DND-41 (cell line): ENCODE measurements at regions not wholly inside any gene's neighbourhood (a gene's known extent, or its start where the extent isn't known, plus 50 kb on each side); places are given as distances from the start of the nearest gene placed in this dataset.

Experiments
- ATAC-seq: fragments of 200-7000 bp; cut with Tn5 transposase; 3 replicates; pipeline ENCODE4 v1.9.1; 2021; ENCODE audit warnings: low read depth; ENCODE audit not compliant: insufficient read depth
- DNase-seq: peaks from one replicate; pipeline ENCODE4 v3.0.0-alpha.2; 2020
- H2AFZ ChIP-seq: 2 replicates; pipeline ENCODE4 v1.6.0; 2012; ENCODE audit warnings: low read depth, low read length
- H3K27ac ChIP-seq: 2 replicates; pipeline ENCODE4 v1.5.1; 2012; ENCODE audit warnings: low read length, inconsistent platforms
- H3K27me3 ChIP-seq: fragments of 200-600 bp; sonication (generic); 2 replicates; pipeline ENCODE4 v1.6.0; 2012; ENCODE audit warnings: low read length, mild to moderate bottlenecking, inconsistent platforms; ENCODE audit not compliant: insufficient read depth, poor library complexity
- H3K36me3 ChIP-seq: 2 replicates; pipeline ENCODE4 v1.5.1; 2012; ENCODE audit warnings: low read length, inconsistent platforms; ENCODE audit not compliant: insufficient read depth
- H3K4me1 ChIP-seq: 2 replicates; pipeline ENCODE4 v1.5.1; 2012; ENCODE audit warnings: mild to moderate bottlenecking, low read length; ENCODE audit not compliant: insufficient read depth
- H3K4me2 ChIP-seq: 2 replicates; pipeline ENCODE4 v1.6.0; 2012; ENCODE audit warnings: mild to moderate bottlenecking, moderate library complexity, low read length, inconsistent platforms; ENCODE audit not compliant: insufficient read depth
- H3K4me3 ChIP-seq, 2 experiments: fragments of 200-600 bp in 1 of 2; shearing (Covaris generic) in 1 of 2; 2 replicates each; pipeline ENCODE4 v1.5.1; 2012 to 2016; ENCODE audit warnings: inconsistent platforms in 2 of 2, low read length in 2 of 2, mild to moderate bottlenecking in 2 of 2, low read depth in 1 of 2, moderate library complexity in 1 of 2
- H3K79me2 ChIP-seq: 2 replicates; pipeline ENCODE4 v1.6.0; 2012; ENCODE audit warnings: low read length, inconsistent platforms; ENCODE audit not compliant: insufficient read depth
- H3K9ac ChIP-seq: 2 replicates; pipeline ENCODE4 v1.6.0; 2012; ENCODE audit warnings: low read depth, mild to moderate bottlenecking, inconsistent platforms, low read length, moderate library complexity
- H3K9me3 ChIP-seq: 2 replicates; pipeline ENCODE4 v1.5.1; 2012; ENCODE audit warnings: low read length, moderate library complexity, mild to moderate bottlenecking, inconsistent platforms; ENCODE audit not compliant: insufficient read depth, severe bottlenecking
- H4K20me1 ChIP-seq: 2 replicates; pipeline ENCODE4 v1.6.0; 2012; ENCODE audit warnings: low read length; ENCODE audit not compliant: insufficient read depth
- EZH2 ChIP-seq: IDR thresholded peaks from 3 replicates; pipeline ENCODE4 v1.6.1; 2012; ENCODE audit warnings: borderline replicate concordance, low read depth, mild to moderate bottlenecking, moderate library complexity, low read length, inconsistent platforms; ENCODE audit not compliant: severe bottlenecking
- TF ChIP-seq, protein P1 (sequence below): IDR thresholded peaks from 2 replicates; pipeline ENCODE4 v1.5.1; 2012; ENCODE audit warnings: borderline replicate concordance, low read length, moderate library complexity, mild to moderate bottlenecking; ENCODE audit not compliant: poor library complexity, severe bottlenecking; ENCODE audit errors: extremely low read depth

DNA sequence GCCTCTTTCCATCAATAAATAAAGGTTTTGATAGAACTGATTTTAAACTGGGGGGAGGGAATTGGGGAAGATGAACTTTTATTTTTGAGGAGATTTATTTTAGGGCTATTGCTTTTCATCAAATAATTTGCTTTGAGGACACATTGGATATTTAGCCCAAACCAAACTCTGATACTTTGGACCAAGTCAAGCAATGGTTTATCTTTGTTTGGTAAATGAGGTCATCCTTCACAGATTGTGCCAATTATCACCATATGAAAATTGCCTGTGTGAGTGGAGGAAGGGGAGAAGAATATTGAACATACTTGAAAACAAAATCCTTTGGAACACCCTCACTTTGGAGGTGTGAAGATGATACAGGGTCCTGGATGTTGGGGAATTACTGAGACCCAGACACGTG, 176.9 kb upstream of the CD180 start:
- no peak overlapping the region for H3K27ac ChIP-seq
- no peaks in the 10 kb centered on the region for H3K27me3 ChIP-seq
- no peak overlapping the region for H3K9ac ChIP-seq
- H3K36me3 ChIP-seq: no peaks in the 10 kb centered on the region
- no peaks in the 10 kb centered on the region for H3K4me1 ChIP-seq
- no peak overlapping the region for H3K4me3 ChIP-seq
- peaks cover 3% of the 10 kb centered on the region for H3K9me3 ChIP-seq
- TF ChIP-seq, protein P1, sequence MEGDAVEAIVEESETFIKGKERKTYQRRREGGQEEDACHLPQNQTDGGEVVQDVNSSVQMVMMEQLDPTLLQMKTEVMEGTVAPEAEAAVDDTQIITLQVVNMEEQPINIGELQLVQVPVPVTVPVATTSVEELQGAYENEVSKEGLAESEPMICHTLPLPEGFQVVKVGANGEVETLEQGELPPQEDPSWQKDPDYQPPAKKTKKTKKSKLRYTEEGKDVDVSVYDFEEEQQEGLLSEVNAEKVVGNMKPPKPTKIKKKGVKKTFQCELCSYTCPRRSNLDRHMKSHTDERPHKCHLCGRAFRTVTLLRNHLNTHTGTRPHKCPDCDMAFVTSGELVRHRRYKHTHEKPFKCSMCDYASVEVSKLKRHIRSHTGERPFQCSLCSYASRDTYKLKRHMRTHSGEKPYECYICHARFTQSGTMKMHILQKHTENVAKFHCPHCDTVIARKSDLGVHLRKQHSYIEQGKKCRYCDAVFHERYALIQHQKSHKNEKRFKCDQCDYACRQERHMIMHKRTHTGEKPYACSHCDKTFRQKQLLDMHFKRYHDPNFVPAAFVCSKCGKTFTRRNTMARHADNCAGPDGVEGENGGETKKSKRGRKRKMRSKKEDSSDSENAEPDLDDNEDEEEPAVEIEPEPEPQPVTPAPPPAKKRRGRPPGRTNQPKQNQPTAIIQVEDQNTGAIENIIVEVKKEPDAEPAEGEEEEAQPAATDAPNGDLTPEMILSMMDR: no peak
- TF ChIP-seq EZH2: no peak
- H3K4me2 ChIP-seq: no peak overlapping the region
- no peak for DNase-seq
- H3K79me2 ChIP-seq: no peaks in the 10 kb centered on the region
- no peaks in the 10 kb centered on the region for H4K20me1 ChIP-seq
- H2AFZ ChIP-seq: no peak overlapping the region
- no peak for ATAC-seq

DNA sequence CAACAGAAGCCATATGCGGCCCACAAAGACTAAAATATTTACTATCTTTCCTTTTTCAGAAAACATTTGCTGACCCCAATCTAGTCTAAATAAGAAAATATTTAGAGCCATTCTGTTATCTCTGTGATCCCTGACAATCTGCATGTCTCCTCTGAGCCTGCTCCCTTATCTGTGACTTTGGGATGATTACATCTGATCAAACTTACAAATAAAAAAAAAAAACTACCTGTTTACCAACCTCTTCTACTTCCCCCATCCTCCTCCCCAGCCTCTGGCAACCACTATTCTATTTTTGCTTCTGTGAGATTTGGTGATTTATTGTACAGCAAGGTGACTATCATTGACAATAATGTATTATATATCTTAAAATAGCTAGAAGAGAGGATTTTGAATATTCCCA, 176.3 kb upstream of the CD180 start:
- TF ChIP-seq, protein P1: no peak
- TF ChIP-seq EZH2: no peak
- no peaks in the 10 kb centered on the region for H3K27me3 ChIP-seq
- no peak overlapping the region for H2AFZ ChIP-seq
- H3K36me3 ChIP-seq: no peaks in the 10 kb centered on the region
- no peaks in the 10 kb centered on the region for H4K20me1 ChIP-seq
- no peak overlapping the region for H3K9ac ChIP-seq
- no peak overlapping the region for H3K4me3 ChIP-seq
- no peak for ATAC-seq
- H3K4me2 ChIP-seq: no peak overlapping the region
- H3K27ac ChIP-seq: no peak overlapping the region
- no peaks in the 10 kb centered on the region for H3K79me2 ChIP-seq
- peaks cover 3% of the 10 kb centered on the region for H3K9me3 ChIP-seq
- H3K4me1 ChIP-seq: no peaks in the 10 kb centered on the region
- no peak for DNase-seq

DNA sequence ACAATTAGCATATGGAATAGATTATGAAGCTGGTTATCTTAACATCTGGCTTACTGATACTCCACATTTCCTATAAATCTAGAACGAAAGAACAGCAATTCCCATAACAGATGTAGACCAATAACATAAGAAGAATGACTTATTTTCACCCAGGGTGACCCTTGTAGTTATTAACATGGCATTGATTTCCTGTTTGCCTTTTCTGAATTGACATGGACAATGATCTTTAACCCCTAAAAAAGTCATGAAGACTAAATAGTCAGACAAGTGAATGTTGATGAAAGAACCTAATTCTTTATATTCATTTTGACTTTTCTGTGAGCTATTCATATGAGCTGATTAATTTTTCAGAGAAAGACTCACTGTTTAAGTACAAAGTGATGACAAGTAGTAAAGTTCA, 175.3 kb upstream of the CD180 start:
- Histone ChIP-seq H2AFZ (no peak overlapping the region), H3K27me3 (no peaks in the 10 kb centered on the region), H3K79me2 (no peaks in the 10 kb centered on the region), H3K4me3 (no peak overlapping the region), H3K9ac (no peak overlapping the region), H3K36me3 (no peaks in the 10 kb centered on the region), H3K4me2 (no peak overlapping the region), H3K27ac (no peak overlapping the region), H3K9me3 (peaks cover 3% of the 10 kb centered on the region), H3K4me1 (no peaks in the 10 kb centered on the region), H4K20me1 (no peaks in the 10 kb centered on the region)
- DNase-seq (no peak), ATAC-seq (no peak)
- TF ChIP-seq, protein P1: no peak
- TF ChIP-seq EZH2: no peak

DNA sequence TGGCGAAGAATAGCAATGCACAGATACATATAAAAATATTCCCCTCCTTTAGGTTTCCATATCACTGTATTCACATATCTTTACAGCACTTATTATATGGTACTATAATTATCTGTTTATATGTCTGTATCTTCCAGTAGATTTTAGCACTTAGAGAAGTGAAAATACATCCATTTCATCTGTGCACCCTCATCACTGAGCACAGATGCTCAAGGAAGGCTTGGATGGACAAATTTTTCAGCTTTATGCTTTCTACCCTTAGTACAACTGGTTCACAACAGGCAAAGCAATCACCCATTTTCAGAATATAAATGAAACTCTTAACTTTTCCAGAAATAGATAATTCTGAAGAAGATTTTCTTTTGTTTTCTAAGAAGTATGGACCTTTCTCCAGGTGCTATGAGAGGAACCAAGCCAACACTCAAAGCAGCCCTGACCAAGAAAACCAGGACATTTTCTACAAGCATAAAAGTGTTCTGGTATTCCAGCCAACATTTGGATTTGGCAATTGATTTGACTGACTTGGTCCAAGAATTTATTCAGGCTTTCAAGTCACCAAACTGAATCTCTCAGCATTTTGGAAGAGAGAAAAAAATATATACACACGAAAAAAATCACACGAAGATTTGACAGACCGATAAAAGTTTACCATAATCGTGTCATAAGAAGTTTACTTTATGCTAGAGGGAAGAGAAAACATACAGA, 170.2 kb upstream of the CD180 start:
- Histone ChIP-seq H3K27ac (no peak overlapping the region), H3K79me2 (no peaks in the 10 kb centered on the region), H3K4me1 (no peaks in the 10 kb centered on the region), H3K9ac (no peak overlapping the region), H2AFZ (no peak overlapping the region), H3K9me3 (no peaks in the 10 kb centered on the region), H3K36me3 (no peaks in the 10 kb centered on the region), H4K20me1 (no peaks in the 10 kb centered on the region), H3K27me3 (no peaks in the 10 kb centered on the region), H3K4me3 (no peak overlapping the region), H3K4me2 (no peak overlapping the region)
- TF ChIP-seq, protein P1: no peak
- no peak for TF ChIP-seq EZH2
- DNase-seq (no peak), ATAC-seq (no peak)
